ENCODE measurements at regions not wholly inside any gene's neighbourhood (a gene's known extent, or its start where the extent isn't known, plus 50 kb on each side); places are given as distances from the start of the nearest gene placed in this dataset.

DNA sequence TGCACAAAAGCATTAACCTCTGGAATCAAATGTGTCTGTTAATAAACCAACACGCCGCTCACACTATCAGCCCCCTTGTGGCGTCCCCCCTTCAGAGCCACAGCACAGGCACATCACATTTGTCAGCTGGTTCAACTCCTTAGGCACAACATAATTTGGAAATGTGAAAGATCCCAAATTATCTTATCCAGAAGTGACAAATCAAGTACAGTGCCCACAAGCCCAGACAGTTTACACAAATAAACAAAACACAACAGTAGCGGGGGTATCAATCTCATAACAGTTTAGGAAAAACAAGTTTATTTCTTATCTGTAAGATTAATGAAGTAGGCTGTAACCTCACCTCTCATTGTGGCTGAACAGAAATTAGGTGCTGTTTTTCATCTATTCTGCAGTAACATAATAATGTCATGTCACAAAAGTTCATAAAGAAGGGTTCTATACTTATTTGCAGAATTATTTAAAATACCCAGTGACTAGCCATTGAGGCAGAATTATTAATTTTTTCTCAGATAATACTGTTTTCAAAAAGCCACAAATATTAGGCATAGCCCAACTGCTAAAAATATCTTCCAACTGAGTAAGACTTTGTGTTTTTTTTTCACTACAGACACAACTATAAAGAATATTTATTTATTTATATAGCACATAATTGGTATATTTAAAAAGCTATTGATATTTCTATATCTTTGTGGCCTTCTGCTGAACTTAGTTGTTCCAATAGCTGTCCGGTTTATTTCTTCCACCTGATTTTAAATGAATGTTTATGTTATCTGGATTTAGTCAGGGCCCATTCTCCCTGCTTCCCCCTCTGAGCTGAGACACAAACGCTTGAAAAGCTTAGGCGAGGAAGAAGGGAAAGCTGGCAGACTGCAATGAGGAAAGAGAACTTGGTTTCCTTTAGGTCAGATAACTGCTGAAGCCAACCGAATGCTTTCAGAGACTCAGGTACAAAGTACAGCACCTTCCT, 214.7 kb downstream of the QDPR start:
- DNase-seq (ENCODE audit: low read depth in 2 of 2): no peak

DNA sequence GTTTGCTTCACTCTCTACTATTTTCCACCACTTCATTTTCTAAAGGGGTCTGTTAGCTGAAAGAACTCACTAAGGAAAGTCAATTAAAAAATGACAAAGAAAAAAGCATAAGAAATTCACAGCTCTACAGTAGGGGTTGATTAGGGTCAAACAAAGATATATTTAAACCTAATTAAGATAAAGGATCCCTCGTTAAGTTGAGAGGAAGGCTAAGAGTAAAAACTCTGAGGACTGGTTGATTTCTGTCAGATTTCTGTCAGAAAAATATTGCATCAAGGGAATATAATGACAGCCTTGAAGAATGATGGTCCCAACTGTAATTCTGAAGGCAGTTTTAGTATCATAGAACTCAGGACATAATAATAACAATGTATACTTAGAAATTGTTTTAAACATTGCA, 218.0 kb downstream of the QDPR start:
- no peak for DNase-seq (ENCODE audit: low read depth in 2 of 2)

DNA sequence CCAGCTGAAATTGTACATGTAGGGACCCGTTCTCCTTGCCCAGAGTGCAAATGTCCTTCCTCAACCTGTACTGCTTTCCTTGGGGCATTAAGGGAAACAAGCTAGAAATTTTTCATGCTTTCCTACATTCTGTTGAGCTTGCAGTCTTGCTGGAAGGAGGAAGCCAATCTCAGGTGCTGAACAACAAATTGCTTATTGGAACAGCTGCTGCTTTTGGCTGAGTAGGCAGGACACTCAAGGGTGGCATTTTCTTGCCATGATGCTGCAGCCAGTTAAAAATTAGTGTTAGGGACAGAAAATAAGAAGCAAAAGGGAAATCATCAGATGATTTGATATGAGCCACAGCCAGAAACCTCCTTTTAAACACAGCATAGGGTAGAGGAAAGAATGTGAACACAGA, 223.7 kb downstream of the QDPR start:
- DNase-seq (ENCODE audit: low read depth in 2 of 2): no peak

DNA sequence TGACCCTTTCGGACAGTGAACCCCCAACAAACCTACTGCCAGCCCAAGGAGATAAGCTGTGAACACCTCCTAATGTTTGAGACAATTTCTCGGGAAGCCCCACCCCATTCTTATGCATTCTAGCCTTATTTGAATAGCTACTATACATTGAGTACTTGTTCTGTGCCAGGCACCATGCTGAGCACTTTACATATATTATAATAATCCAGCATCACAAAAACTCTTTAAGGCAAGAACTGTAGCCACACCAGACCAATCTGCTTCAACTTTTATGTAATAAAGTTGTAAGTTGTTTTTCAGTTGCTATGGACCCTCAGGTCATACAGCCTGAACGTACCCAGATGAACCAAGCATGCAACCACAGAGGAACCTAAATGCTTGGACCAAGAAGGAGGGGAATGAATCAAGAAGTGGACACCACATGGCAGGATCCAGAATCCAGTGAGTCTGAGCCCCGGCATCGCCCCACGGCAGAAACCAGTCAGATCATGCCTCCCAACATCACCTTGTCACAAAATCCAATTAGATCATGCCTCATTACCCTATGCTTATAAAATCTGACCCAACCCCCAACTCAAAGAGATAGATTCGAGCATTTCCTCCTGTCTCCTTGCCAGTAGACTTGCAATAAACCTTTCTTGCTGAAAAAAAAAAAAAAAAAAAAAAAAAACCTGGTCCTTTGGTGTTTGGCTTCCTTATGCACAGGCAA, 225.0 kb downstream of the QDPR start:
- DNase-seq (ENCODE audit: low read depth in 2 of 2): no peak

DNA sequence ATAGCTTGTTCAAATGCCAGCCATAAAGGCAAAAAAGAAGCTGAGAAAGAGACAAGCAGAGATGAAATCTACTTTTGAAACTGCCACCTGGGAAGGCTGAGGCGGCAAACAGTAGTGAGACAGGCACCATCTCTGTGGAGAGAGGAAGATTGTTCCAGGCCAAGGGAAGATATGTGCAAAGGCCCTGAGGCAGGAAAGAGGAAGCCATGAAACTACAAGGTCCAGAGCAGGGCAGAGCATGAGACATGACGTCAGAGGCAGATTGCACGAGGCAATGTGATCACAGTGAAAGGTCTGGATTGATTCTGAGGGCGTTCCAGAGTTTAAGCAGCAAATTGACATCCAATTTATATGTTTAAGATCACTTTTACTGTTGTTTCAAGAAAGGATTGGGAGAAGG, 226.1 kb downstream of the QDPR start:
- DNase-seq (ENCODE audit: low read depth in 2 of 2): no peak

DNA sequence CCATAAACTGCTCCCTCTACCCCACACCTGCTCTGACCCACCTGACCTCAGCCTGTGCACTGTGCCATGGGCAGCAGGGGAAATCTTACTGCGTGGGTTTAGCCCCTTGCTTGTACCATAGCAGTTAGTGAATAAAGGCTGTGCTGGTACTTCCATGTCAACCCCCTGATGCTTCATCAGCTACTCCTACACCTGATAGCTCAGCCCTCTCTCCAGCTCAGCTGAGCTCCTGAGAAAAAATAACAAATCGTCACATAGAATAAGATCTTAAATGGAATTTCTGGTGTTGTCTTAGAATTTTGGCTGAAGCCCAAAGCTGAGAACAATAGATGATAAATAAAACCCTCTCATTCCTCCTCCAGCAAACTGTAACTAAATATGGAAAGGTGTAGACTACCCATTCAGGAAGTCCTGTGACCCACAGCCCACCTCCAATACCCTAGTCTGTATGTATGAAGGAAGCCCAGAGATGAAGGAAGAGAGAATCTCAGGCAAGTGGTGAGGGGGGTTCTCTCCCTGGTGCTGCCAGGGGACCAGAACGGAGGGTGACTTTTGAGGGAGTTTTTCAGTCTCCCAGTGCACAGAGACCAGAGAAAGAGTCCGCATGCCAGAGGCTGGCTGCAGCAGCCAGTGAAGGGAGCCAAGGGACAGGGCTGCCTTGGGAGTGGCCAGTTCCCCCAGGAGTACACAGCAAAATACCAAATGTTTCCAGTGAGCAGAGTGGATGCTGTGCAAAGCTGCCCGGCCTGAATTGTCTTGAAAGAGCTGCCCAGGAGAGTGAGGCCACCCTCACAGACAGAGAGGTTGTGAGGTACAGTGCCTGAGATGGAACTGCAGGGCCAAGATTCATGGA, 227.3 kb downstream of the QDPR start:
- DNase-seq (ENCODE audit: low read depth in 2 of 2): no peak

DNA sequence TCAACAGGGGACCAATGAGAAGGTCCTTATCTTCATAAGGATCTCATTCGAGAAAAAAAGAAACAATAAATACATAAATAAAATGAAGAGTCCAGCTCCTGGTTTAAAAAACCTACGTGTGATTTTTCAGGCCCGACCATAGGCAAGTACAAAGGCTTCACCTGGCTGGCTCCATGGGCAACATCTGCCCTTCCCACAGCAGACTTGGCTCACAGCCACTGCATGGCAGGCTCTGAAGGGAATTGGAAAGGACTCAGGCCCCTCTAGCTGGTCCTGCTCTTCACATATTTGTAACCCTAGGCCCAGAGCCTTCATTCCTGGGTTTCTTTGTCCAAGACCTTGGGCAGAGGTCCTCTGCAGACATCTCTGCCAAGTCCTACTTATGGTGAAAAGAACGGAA, 228.1 kb downstream of the QDPR start:
- DNase-seq (ENCODE audit: low read depth in 2 of 2): no peak

DNA sequence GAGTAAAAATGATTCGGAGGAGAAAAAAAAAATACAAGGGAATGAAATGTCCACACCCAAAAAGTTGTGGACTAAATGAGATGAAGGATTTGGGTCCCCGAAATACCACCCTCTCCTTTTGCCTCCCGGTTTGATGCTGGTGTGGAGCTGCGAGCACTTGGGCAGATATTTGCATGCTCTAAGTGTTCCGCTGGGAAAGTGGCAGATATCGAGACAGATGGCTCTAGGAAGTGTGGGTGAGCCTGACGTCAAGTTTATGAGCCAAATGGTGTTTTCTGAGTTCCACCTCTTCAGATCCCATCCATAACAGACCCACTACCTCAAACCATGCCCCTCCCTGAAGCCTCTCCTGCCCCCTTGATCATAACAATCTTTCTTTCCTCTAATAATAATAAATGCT, 228.6 kb downstream of the QDPR start:
- no peak for DNase-seq (ENCODE audit: low read depth in 2 of 2)

DNA sequence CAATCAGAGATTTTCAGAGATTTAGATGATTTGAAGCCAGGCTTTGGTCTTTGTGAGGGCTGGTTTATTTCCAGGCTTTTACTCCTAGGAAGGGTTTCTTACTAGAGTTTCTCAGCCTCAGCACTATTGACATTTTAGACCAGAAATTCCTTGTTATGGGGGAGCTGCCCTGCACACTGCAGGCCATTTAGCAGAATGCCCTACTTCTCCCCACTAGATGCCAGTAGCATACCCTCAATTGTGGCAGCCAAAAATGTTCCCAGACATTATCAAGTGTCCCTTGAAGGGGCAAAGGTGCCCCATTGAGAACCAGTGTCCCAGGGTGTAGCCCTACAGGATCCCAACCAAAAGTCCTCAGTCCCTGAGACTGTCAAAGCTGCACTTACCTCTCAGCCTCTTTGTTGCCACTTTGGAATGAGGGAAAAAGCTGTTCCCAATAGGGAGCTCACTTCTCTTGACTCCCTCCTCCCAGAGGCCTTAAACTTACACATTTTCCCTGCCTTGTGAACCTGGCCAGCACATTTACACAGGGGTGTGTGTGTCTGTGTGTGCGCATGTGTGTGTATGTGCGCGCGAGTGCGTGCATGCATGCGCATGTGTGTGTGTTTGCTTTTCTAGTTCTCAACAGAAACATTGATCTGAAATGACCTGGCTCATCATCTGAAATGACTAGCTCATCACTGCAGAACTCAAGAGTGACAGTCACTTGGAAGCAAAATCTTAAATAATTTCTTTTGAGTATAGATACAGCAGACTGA, 231.4 kb downstream of the QDPR start:
- no peak for DNase-seq (ENCODE audit: low read depth in 2 of 2)

DNA sequence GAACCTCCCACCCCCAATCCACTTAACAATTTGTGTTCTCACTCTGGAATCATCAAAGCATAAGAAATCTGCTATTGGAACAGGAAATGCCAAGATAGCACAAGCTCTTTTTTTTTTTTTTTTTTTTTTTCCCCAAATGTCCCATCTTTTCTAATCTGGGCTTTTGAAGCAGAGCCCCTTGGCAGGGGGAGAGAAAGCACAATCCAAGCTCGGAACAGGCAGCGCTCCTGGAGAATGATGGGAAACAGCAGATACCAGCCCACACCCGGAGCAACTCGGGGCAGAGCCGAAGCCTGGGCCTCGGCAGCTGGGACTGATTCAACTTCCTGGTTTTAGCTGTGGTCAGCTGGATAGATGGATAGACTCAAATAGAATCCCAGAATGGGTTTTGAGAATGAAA, 235.1 kb downstream of the QDPR start:
- DNase-seq (ENCODE audit: low read depth in 2 of 2): no peak

DNA sequence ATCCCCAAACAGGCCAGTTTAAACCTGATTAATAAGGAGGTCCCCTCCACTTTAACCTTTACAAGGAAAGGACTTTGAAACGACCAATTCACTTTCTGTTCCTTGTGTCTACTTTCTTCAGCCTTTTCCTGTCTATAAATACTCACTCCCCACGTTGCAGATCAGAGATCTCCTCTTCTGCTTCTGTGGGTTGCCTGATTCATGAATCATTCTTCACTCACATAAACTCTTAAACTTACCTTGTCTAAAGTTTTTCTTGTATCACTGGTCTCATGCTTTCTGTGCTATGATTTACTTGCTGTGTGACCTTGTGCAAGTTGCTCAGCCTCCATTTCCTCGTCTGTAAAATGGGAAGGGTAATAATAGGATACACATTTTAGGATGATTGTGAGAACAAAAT, 236.1 kb downstream of the QDPR start:
- no peak for DNase-seq (ENCODE audit: low read depth in 2 of 2)

DNA sequence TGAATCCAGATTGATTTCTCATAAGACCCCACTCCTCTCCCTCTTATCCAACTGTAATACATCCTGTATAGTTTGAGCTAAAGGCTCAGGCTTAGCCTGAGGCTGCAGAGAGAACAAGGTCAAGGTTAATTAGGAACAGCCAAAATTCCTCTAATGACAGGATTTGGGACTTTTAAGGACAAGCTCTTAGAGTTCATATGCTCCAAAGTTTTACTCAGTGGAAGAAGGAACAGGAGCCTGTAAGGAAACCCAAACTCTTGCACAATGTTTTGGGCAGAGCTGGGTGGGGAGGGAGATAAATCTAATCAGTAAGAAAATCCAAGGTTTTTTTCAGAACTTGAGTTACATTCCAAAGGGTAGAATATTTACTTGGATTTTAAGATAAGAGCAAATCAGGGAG, 238.8 kb downstream of the QDPR start:
- no peak for DNase-seq (ENCODE audit: low read depth in 2 of 2)

DNA sequence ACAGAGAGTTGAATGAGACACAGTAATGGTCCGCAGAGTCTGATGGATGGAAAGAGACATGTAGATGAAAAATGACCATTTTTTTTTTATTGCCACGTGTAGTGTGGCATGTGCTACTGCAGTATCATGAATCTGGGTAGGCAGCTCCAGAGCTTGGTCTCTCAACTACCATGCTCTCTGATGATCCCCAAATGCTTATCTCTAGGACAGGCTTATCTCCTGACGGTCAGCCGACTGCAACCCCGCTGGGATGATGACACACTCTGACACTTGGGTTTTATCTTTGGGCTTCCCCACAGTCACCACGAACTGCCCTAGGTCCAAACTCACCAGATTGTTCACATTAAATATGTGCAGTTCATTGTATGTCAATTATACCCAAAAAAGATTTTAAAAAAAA, 239.7 kb downstream of the QDPR start:
- DNase-seq (ENCODE audit: low read depth in 2 of 2): no peak

DNA sequence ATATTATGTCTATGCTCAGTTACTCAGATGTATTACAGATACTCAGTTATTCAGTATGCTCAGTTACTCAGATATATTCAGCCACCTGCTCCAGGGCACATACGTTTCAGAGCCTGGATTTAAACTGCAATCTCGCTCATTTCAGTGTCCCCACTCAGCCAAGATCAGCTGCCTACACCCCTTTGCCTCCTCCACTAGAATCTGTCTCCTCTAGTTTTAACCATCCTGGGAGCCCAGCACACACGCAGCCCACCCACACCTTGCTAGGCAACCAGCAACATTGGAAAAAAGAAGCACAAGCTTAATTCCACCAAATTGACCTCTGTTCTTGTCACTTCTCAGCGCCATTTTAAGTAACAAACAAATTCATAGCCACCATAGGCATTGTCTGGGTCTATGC, 246.2 kb downstream of the QDPR start:
- DNase-seq (ENCODE audit: low read depth in 2 of 2): no peak

DNA sequence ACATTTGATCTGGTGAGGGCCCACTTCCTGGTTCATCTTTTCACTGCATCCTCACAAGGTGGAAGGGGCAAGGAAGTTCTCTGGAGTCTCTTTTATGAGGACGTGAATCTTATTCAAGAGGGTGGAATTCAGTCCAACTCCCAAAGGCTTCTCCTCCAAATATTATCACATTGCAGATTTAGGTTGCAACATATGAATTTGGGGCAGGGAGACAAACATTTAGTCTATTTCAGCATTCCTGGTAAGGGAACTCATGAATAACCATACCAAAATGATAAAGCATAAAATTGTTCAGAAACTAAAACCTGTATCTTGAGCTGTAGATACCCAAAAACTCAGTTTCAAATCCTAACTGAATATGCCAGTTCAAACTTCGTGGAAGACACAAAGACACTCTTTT, 246.8 kb downstream of the QDPR start:
- no peak for DNase-seq (ENCODE audit: low read depth in 2 of 2)

DNA sequence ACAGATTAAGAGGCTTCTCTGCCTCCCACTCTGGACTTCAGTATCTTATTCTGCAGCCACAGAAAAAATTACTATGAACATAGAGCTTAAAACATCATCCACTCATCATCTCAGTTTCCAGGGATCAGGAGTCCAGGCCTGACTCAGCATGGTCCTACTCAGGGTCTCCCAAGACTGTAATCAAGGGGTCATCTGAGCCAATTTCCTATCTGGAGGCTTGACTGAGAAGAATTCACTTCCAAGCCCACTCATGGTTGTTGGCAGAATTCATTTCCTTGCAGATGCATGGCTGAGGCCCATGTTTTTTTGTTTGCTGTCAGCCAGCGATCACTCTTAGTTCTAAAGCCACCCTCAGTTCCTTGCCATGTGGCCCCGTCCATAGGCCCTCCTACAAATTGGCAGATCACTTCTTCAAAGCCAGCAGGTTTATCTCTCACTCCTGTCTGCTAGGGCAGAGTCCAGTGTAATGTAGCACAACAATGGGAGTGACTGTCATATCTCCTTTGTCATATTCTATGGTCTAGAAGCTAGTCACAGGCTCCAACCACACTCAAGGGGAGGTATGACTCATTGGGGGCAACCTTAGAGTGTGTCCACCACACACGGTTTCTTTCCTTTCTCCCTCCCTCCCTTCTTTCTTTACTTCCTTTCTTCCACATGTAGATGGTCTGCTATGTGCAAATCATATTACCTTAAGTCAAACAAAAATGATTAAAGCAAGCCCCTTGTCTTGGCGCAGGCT, 251.6 kb downstream of the QDPR start:
- DNase-seq (ENCODE audit: low read depth in 2 of 2): no peak

DNA sequence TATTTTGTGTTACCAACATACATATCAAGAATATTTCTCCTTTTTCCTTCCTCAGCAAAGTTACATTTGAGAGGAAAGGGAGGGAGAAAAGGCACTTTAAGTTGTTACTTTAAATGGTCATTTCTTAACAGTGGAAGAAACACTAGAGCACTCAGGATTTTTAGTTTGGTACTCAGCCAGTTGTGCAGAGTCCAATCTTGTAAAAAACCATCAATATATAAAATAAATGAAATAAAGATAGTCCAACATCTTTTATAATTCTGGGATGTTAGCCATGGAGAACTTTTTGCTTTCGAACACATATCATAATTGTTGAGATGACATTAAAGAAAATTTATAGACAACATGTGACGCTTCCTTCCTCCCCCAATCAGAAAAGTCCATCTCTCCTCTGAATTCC, 253.8 kb downstream of the QDPR start:
- DNase-seq (ENCODE audit: low read depth in 2 of 2): no peak

DNA sequence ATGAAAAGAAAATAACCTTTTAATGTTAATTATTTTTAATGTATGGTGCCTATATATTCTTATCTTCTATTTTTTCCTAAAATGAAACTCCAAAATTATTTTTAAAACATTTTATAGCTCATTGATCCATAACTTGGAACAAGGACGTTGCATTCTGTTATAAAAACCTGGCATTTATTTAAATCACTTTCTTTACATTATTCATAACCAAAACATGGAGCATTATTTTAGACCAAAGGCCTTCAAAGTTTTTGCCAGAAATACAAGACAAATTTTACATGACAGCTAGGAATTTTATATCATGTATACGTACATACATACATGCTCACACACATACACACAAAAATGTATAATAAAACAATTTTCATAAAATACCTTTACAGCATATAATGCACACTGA, 259.8 kb downstream of the QDPR start:
- DNase-seq (ENCODE audit: low read depth in 2 of 2): no peak

DNA sequence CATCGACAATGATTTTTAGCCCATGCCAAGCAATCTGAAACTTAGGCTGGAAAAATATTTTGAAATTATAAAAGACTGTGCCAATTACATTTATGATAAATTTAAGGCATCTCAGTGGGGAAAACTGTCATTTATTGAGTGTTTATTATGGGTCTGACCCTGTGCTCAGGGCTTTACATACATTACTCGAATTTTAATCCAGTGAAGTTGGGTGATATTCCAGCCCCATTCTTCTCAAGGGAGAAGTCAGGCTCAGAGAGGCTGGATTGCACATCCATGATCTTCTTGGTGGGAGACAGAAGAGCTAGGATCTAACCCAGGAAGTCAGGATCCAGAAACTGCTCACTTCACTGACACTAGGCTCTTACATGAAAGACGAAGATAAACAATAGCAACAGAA, 260.8 kb downstream of the QDPR start:
- DNase-seq (ENCODE audit: low read depth in 2 of 2): no peak

DNA sequence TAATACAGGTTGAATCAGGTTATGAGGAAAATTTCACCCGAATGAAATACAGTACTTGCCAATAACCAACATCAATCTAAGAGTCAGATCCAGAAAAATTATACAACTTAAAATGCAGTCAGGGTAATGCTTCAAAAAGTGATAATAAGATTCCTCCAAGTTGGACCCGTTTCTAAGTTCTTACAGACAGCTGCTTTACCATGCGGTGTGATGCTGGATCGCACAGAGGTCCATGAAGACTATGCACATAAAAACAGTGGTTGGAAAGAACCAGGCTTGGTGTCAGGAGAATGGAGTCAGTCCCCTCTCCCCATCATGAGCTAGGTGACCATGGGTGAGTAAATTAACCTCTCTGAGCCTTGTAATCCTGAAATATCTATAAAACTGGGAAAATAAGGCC, 261.3 kb downstream of the QDPR start:
- no peak for DNase-seq (ENCODE audit: low read depth in 2 of 2)

DNA sequence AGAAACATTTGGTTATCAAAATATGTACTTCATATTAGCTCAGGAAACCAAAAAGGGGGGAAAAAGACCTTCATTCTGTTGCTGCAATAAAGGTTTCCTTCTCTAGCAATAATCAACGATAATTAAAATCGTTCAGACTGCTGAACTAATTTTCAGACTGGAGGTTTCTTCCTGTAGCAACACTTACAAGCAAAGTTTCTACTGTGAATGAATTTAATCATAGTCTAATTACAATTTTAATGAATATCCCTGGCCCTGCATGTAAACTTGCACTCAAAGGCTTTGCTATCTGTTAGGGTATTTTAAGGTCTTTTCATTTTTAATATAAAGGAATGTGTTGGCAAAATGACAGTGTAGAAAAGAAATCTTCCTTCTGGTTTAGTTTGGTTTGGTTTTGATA, 265.2 kb downstream of the QDPR start:
- no peak for DNase-seq (ENCODE audit: low read depth in 2 of 2)
